ENCODE measurements at regions not wholly inside any gene's neighbourhood (a gene's known extent, or its start where the extent isn't known, plus 50 kb on each side); places are given as distances from the start of the nearest gene placed in this dataset.

DNA sequence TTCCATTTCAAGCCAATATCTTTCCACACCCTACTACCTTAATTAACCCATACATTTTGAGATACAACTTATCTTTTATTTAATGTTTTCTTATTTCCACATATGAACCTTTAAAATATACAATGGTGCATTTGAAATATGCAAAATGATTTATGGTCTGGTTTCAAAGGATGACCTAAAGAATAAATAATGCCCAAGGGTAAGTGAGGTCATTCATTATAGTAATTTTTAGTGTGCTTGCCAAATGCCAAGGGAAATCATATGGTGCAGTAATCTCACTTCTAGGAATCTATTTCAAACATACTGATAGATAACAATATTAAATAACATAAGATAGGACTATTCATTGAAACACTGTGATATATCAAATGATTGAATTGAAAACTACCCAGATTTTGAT, 1055.4 kb downstream of the AGBL1 start:
- Histone ChIP-seq H3K56ac (replicated peaks; ENCODE audit: insufficient read length, low read depth, low read length) (no peak overlapping the region), H3K23me2 (ENCODE audit: low read depth, low read length) (peaks cover 1% of the 10 kb centered on the region; the same call in 1 of the 2 replicates), H3K9ac (replicated peaks in 1 of 4; ENCODE audit: extremely low read depth in 1 of 4, low read depth in 3 of 4, low read length in 3 of 4) (no peak overlapping the region), H3K27me3 (replicated peaks in 1 of 4; ENCODE audit: control insufficient read depth in 3 of 4, extremely low read depth in 1 of 4, insufficient read depth in 3 of 4, low read length in 3 of 4) (no peaks in the 10 kb centered on the region), H3K23ac (ENCODE audit: insufficient read length) (no peak overlapping the region), H2AFZ (ENCODE audit: low read length) (no peak overlapping the region), H2BK20ac (ENCODE audit: low read length) (no peak overlapping the region), H2BK120ac (replicated peaks; ENCODE audit: low read depth, low read length) (no peak overlapping the region), H3K79me2 (ENCODE audit: control insufficient read depth in 1 of 2, insufficient read depth in 2 of 2, low read length in 2 of 2) (no peaks in the 10 kb centered on the region), H3K4ac (replicated peaks; ENCODE audit: insufficient read length, low read depth, low read length) (no peak overlapping the region), H3K4me1 (replicated peaks in 1 of 4; ENCODE audit: control insufficient read depth in 3 of 4, insufficient read depth in 4 of 4, low read length in 3 of 4) (no peaks in the 10 kb centered on the region), H3K9me3 (ENCODE audit: insufficient read depth in 2 of 2, low read depth in 1 of 2, low read length in 1 of 2) (no peaks in the 10 kb centered on the region), H3K79me1 (ENCODE audit: low read depth, low read length) (no peaks in the 10 kb centered on the region), H4K91ac (replicated peaks; ENCODE audit: insufficient read length, low read length) (no peak overlapping the region), H3K14ac (ENCODE audit: insufficient read length) (no peak overlapping the region), H2BK12ac (ENCODE audit: low read depth, low read length) (no peak overlapping the region), H3K18ac (ENCODE audit: extremely low read depth, low read length) (no peak overlapping the region), H2BK5ac (ENCODE audit: low read depth, low read length) (no peak overlapping the region), H2AK5ac (ENCODE audit: low read depth, low read length) (no peak overlapping the region), H3K4me2 (ENCODE audit: insufficient read depth in 1 of 2, low read depth in 2 of 2, low read length in 2 of 2) (no peak overlapping the region), H4K20me1 (replicated peaks in 1 of 2; ENCODE audit: control insufficient read depth in 1 of 2, insufficient read depth in 2 of 2, low read length in 2 of 2) (no peaks in the 10 kb centered on the region), H3K4me3 (ENCODE audit: extremely low read depth in 1 of 4, insufficient read depth in 2 of 4, low read depth in 3 of 4, low read length in 4 of 4) (no peak overlapping the region), H3K36me3 (ENCODE audit: control insufficient read depth in 2 of 4, insufficient read depth in 4 of 4, low read length in 3 of 4) (no peaks in the 10 kb centered on the region), H3K27ac (ENCODE audit: low read depth, low read length) (no peak overlapping the region), H2BK15ac (ENCODE audit: low read length) (no peak overlapping the region), H4K8ac (ENCODE audit: extremely low read depth, insufficient read depth, low read length) (no peak overlapping the region), H4K5ac (ENCODE audit: insufficient read length, low read depth, low read length) (no peak overlapping the region)
- no peak for TF ChIP-seq TEAD4 (IDR thresholded peaks at IDR 0.05; ENCODE audit: low read depth, low read length)
- no peak for TF ChIP-seq YY1 (IDR thresholded peaks at IDR 0.05; ENCODE audit: low read depth, low read length)
- no peak for TF ChIP-seq SAP30 (IDR thresholded peaks at IDR 0.05; ENCODE audit: insufficient read depth, insufficient replicate concordance, low read length)
- no peak for TF ChIP-seq EP300 (IDR thresholded peaks at IDR 0.05; ENCODE audit: borderline replicate concordance in 1 of 2, low read depth in 2 of 2, low read length in 2 of 2)
- no peak for TF ChIP-seq CREB1 (IDR thresholded peaks at IDR 0.05)
- no peak for TF ChIP-seq SP2 (IDR thresholded peaks at IDR 0.05; ENCODE audit: low read length)
- TF ChIP-seq, protein P1, sequence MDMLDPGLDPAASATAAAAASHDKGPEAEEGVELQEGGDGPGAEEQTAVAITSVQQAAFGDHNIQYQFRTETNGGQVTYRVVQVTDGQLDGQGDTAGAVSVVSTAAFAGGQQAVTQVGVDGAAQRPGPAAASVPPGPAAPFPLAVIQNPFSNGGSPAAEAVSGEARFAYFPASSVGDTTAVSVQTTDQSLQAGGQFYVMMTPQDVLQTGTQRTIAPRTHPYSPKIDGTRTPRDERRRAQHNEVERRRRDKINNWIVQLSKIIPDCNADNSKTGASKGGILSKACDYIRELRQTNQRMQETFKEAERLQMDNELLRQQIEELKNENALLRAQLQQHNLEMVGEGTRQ (IDR thresholded peaks at IDR 0.05; ENCODE audit: low read length): no peak
- FAIRE-seq: no peak
- ChIA-PET CTCF (ENCODE audit: partially characterized antibody) (interaction anchor here (1.3 kb wide), 1 partner anchor 102 kb away, joined by 5 read pairs; no protein-coding TSS in a partner anchor), POLR2A (ENCODE audit: partially characterized antibody) (no interaction called here)
- no peak for DNase-seq (ENCODE audit: low read depth in 1 of 2, low spot score in 2 of 2)
